HG02763 (cell line): ENCODE measurements at regions not wholly inside any gene's neighbourhood (a gene's known extent, or its start where the extent isn't known, plus 50 kb on each side); places are given as distances from the start of the nearest gene placed in this dataset.

Source experiments
- ATAC-seq: cut with Tn5 transposase; IDR thresholded peaks from one replicate; pipeline ENCODE4 v1.9.1; 2021; ENCODE audit warnings: mild to moderate bottlenecking, moderate library complexity; ENCODE audit not compliant: unreplicated experiment

DNA sequence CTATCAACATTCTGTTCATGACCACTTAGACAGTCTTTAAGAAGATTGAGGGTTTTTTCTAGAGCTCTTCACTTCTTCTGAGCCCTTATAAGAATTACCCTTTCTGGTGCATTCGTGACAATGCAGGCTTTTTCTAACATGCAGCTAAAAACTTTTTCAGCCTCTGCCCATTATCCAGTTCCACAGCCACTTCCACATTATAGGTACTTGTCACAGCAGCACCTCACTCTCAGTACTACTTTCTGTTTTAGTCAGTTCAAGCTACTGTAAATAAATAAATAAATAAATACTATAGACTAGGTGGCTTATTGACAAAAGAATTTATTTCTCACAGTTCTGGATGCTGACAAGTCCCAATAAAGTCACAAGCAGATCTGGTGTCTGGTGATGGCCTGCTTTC, 284.4 kb upstream of the PKN2 start:
- ATAC-seq: peak; percentile 59

DNA sequence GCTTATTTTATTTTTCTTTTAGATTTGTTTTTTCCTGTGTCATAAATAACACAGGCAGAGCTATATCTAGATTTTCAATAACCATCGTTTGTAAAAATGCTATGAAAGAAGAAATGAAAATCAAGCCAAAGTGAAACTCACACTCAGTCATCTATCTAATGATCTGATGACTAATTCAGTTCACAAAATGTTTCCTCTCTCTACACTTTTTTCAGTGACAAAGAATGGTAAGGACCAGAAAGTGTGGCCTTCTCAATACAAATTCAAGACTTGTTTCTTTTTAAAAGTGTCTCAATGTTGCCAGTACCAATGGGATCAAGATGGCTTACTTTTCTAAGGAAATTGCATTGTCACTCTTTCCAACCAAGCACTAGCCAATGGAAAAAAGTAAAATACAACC, 282.8 kb upstream of the PKN2 start:
- peak; percentile 89 for ATAC-seq

DNA sequence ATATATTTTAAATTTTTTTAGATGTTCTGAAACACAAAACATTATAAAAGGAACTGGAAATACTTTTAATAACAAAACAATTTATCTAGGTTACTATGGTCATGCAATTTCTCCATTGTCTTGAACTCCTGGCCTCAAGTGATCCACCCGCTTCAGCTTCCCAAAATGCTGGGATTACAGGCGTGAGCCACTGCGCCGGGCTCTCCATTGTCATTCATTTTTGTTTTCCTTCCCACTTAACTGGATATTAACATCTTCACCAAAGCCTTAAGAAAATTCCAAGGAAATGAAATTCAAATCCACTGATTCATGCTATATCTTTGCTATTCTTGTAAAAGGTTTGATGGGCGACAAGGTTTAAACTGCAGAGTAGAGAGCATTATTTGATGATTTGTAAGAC, 279.5 kb upstream of the PKN2 start:
- no peak for ATAC-seq

DNA sequence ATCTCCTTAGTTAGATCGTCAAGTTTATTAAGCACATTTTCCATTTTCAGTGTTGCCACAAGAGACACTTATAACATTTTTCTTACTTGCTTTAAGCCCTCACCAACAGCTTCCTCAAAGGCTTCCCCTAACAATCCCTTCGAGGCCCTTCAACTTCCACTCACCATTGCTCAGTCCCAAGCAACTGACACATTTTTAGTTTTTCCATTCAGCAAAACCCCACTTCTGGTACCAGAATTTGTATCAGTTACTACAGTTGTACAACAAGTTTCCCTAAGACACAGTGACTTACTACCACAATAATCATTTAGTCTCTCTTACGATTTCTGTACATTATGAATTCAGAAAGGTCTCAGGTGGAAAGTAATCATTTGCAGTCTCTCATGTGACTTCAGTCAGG, 276.8 kb upstream of the PKN2 start:
- no peak for ATAC-seq

DNA sequence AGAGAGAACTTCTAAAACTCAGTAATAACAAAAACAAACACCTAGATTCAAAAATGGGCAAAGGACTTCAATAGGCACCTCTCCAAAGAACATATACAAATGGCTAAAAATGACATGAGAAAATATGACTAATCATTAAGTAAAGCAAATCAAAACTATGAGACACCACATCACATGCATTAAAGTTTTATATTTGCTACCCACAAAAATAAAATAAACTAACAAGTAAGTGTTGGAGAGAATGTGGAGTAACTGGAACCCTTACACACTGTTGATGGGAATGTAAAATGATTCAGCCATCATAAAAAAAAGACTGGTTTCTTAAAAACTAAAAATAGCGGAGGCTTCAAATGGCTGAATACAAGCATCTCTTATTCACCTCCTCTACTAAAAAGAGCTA, 262.1 kb upstream of the PKN2 start:
- ATAC-seq: no peak

DNA sequence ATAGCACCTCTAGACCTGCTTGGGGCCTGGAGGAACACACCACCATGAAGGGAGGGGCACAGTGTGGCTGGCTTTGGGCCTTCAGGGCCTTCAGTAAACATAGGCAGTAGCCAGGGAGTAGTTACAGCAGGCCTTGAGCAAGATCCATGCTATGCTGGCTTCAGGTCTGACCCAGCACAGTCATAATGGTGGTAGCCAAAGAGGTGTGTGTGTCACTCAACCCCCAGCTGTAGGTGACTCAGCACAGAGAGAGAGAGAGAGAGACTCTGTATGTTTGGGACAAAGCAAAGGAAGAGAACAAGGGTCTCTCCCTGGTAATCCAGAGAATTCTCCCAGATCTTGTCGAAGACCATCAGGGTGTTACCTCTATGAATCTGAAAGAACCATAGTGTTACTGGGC, 250.5 kb upstream of the PKN2 start:
- ATAC-seq: no peak

DNA sequence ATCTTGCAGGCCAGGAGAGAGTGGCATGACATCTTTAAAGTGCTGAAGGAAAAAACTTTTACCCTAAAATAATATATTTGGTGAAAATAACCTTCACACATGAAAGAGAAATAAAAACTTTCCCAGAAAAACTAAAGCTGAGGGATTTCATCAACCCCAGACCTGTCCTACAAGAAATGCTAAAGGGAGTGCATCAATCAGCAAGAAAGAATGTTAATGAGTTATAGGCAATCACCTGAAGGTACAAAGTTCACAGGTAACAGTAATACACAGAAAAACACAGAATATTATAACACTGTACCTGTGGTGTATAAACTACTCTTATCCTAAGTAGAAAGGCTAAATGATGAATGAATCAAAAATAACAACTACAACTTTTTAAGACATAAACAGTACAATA, 249.2 kb upstream of the PKN2 start:
- no peak for ATAC-seq

DNA sequence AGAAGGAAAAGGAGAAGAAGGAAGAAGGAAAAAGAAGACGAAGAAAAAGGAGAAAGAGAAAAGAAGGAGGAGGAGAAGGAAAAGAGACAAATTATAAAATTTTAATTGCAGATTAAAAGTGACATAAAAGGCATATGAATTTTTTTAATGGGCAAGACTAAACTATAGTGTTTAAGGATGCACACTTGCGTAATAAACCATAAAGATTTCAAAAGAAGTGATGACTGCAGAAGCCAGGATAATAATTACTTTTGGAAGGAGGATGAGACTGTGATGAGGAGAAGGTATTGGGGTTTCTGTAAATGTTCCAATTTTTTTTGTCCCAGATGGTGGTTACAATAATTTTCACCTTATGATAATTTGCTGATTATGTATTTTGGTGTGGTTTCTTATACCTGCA, 243.1 kb upstream of the PKN2 start:
- no peak for ATAC-seq

DNA sequence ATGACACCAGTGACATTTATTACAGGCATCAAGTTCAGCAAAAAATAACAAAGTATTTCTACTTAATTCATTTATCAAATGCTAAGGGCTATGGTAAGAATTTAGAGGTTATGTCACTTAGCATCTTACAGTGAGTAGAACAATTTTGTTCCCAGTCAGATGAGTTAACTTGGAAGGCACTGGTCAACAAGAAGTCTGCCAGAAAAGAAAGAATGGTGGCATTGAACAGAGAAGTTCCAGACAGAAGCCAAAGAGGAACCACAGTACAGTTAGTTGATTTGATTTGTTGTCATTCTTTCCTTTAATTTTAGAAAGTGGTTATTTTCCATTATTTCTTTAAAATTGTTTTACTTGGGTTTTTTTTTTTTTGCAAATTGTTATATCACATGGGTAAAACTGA, 232.2 kb upstream of the PKN2 start:
- ATAC-seq: no peak

DNA sequence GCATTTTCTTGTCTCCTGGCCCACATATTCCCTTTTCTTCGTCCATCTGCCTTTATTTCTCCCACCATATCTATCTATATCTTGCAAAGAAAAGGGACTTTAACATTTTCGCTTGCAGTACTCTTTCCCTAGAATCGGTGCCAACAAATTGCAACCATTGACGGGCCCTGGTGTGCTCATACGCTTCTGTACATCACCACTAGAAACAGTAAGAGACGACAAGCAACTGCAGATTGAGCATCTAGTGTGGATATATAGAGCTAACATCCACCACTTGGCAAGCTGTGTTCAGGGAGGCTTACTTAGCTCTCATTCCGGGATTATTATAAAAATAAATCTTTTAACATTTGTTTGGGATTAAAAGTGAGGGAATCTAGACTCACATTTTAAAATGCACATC, 230.8 kb upstream of the PKN2 start:
- ATAC-seq: no peak

DNA sequence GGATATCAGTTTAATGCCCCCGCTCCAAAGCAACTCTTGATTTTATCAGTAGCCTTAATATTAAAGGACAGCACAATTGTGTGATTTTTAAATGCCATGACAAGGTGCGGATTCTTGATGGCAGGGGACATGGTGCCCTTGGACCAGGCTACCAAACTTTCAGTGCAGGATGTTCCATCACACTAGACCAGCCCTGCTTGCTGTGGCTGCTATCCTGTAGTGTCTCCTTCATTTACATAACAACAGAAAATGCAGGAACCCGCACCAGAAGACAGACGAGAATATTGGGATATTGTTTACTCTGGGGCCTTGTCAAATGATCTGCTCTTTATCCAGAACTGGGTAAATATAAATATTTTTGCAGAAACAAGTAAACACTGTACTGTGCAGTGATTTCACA, 229.3 kb upstream of the PKN2 start:
- no peak for ATAC-seq

DNA sequence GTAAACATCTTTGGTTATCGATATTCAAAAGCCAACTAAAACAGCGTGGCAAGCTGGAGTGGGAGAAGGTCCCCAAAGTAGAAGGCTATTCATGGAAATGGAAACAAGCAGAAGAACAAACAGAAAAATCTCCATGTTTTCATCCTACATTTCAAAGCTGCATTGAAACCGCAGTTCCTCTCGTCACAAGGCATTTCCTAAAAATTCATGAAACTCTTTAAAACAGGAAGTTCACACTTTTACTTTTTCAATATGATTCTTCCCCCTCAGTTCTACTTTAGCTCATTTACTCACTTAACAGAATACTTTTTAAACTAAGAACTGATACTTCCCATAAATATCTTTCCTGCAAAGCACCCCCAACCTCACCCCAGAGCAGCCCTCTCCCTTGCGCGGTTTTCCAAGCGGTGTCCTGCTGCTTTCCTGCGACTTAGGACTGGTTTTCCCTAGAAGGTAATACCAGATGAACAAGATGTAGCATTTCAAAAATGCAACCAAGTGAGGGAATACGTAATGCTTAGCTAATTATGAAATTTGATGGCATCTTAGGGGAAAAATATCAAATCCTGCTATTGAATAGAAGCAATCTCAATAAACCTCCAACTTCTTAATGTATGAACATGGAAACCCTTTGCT, 228.3 kb upstream of the PKN2 start:
- no peak for ATAC-seq

DNA sequence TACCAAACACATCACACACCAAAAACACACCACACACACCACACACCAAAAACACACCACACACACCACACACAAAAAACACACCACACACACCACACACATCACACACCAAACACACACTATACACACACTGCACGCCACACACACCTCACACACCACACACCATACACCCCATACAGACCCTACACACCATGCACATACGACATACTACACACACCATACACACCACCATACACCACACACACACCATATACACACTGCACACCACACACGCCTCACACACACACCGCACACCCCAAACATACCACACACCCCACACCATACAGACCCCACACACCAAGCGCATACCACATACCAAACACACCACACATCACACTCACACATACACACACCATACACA, 226.9 kb upstream of the PKN2 start:
- no peak for ATAC-seq

DNA sequence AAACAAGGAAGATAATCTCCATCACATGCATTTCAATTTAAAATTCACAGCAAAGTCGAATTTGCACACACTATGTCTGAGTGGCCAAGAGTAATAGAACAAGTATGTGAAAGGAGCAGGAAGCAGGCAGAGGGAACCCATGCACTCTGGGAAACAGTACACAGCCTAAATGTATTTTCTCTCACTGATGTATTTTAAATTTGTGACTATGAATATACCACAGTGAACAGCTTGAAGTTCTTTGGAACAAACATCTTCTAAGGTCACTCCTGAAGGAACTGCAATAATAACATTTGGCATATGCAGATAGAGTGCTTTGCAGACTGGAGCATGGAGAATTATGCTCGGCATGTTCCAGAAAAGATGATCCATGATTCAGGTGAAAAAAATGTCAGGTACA, 223.1 kb upstream of the PKN2 start:
- ATAC-seq: no peak

DNA sequence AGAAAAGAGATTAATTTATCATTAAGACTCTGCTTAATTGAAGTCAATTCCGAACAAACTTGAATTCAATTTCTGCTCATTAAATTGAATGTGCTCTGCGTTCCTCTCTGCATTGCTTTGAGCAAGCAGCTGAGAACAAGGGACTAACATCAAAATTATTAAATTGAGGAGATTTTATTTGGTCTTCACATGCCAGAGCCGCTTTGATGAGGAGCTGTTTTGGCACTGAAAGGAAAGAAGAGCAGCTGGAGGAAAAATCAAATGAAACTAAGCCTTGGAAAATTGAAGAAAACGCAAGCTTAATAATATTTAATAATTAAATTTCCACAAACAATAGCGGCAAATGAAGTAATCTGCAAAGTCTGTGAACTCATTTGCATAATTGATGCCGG, 222.0 kb upstream of the PKN2 start:
- ATAC-seq: no peak

DNA sequence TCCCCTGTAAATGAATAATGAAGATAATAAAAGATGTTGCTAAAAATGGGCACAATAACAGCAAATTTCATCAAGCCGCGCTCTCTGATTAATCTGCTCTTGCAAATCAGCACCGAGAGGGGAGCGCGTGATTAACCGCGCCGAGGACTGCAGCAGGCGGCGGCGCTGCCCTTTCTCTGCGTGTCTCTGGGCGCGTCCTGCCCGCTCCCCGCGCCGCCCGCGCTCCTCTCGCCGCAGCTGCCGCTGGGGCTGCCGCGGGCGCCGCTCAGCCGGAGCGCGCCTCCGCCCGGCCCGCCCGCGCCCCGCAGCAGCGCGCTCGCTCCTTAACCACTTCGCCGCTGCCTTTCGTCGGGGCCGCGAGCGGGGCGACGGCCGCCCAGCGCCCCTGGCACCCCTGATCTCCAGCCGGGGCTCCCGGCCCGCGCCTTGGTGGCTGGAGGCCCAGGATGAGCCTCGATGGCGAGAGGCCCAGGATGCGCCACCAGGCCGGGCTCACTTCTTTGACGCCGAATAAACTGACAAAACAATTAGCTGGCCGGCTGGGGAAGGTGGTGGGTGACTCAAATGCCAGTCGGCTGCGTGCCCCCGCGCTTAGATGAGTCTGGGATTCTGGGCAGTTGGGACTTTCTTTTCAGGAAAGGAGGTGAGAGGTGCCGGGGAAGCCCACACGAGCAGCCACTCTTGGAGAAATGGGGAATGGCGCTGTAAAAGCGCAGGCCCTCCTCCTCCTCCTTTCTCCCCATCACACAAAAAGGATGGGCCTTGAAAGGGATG, 221.4 kb upstream of the PKN2 start:
- no peak for ATAC-seq

DNA sequence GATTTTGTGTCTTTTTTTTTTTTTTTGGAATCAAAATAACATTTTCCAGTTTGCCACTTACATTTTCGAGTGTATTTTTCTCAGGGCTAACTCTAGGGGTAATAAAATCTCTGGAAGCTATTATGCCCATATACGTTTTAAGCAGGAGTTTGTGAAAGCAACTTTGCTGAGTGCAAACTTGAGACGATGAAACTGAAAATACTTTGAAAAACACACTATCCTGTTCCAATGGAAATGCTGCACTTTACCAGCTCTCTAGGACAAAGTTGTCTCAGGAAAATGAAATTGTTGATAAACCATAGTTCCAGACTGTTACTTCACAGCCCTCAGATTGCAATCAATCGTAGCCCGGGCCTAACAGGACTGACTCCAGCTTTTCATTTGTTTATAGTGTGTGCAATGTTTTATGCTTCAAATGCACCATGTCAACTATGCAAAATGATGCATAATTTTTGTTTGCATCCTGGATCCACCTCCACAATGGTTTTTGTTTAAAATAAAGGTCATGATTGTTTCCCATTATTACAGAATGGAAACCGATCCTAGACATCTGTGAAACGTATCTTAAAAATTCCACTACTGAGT, 220.6 kb upstream of the PKN2 start:
- ATAC-seq: no peak

DNA sequence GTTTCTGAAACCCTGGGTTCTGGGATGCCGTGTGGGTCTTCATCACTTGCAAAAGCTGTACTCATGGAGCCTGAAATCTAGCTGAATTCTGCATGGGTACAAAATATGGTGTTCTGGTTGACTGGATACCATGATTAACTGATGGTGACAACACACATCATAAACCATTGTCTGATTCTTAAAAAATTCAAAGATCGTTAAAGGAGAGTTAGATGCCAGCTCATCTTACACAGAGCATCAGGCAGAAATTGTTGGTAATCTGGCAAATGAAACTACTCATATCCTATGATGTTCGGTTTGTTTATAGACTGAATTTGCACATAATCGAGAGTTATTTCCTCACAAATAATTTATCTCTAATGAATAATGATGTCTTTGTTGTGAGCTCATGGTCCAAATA, 218.1 kb upstream of the PKN2 start:
- ATAC-seq: no peak

DNA sequence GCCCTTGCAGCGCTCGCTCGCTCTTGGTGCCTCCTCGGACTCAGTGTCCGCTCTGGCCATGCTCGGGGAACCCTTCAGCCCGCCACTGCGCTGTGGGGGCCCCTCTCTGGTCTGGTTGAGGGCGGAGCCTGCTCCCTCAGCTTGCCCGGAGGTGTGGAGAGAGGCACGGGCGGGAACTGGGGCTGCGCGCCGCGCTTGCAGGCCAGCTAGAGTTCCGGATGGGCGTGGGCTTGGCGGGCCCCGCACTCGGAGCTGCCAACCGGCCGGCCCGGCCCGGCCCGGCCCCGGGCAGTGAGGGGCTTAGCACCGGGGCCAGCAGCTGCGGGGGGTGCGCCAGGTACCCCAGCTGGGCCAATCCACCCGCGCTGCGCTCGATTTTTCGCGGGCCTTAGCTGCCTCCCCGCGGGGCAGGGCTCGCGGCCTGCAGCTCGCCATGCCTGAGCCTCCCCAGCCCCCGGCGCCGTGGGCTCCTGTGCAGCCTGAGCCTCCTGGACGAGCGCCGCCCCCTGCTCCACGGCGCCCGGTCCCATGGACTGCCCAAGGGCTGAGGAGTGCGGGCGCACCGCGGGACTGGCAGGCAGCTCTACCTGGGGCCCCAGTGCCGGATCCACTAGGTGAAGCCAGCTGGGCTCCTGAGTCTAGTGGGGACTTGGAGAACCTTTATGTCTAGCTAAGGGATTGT, 217.0 kb upstream of the PKN2 start:
- no peak for ATAC-seq

DNA sequence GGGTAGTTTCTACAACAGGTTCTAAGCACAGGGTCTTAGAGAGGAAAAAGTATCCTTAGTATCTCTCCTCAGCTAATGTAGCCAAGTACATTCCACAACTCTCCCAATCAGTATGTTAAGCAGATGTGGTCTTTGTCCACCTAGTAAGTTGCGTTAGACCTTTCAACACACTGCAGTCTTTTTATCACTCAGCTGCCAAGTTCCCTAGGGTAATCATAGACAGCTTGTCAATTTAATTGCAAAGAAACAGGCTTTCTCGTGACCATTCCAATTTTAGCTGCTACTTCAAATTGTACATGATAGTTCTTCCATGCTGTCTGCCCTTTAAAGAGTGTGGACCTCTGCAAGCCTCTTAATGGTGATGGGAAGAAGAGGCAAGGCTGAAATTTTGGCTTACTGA, 211.8 kb upstream of the PKN2 start:
- ATAC-seq: no peak

DNA sequence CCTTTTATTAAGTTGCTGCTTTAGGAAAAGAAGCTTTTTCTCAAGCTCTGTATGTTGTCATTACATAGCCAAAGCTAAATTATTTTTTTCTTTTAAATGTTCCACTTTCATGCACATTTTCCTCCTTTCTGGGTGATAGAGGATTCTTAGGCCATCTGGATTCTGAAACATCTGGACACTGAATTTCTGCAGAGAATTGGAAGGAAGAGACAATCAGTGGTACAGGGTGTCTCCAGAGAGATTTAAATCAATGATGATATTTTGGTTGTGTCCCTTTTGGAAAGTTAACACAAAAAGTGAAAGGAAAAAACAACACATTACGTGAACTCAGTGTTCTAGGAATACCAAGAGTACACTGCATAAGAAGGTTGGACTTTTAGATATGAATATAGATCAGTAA, 211.4 kb upstream of the PKN2 start:
- no peak for ATAC-seq
